DOHH2 (cell line): ENCODE measurements at regions not wholly inside any gene's neighbourhood (a gene's known extent, or its start where the extent isn't known, plus 50 kb on each side); places are given as distances from the start of the nearest gene placed in this dataset.

Experiments
- EZH2phosphoT487 ChIP-seq: fragments of 200-600 bp; sonication (generic); IDR thresholded peaks from 2 replicates; pipeline ENCODE4 v1.6.1; 2017; ENCODE audit warnings: borderline replicate concordance, mild to moderate bottlenecking, antibody characterized with exemption, low read length, moderate library complexity, mixed read lengths
- TF ChIP-seq, protein P1 (sequence below): fragments of 200-600 bp; sonication (generic); IDR thresholded peaks from one replicate; pipeline ENCODE4 v1.5.1; 2014; ENCODE audit warnings: antibody characterized with exemption, mild to moderate bottlenecking, low read depth, low read length; ENCODE audit not compliant: poor library complexity, severe bottlenecking

- TF ChIP-seq, protein P1, sequence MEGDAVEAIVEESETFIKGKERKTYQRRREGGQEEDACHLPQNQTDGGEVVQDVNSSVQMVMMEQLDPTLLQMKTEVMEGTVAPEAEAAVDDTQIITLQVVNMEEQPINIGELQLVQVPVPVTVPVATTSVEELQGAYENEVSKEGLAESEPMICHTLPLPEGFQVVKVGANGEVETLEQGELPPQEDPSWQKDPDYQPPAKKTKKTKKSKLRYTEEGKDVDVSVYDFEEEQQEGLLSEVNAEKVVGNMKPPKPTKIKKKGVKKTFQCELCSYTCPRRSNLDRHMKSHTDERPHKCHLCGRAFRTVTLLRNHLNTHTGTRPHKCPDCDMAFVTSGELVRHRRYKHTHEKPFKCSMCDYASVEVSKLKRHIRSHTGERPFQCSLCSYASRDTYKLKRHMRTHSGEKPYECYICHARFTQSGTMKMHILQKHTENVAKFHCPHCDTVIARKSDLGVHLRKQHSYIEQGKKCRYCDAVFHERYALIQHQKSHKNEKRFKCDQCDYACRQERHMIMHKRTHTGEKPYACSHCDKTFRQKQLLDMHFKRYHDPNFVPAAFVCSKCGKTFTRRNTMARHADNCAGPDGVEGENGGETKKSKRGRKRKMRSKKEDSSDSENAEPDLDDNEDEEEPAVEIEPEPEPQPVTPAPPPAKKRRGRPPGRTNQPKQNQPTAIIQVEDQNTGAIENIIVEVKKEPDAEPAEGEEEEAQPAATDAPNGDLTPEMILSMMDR: no peak
- no peak for TF ChIP-seq EZH2phosphoT487
These were observed 169.5 kb upstream of the S1PR3 start for GRCh38 chr9:88821746-88822106.
